ELR (cell line): ENCODE measurements at regions not wholly inside any gene's neighbourhood (a gene's known extent, or its start where the extent isn't known, plus 50 kb on each side); places are given as distances from the start of the nearest gene placed in this dataset.
"Not testable (repeated sequence)": the region's sequence is repeated elsewhere in the genome, so short reads cannot be mapped to it uniquely, and the experiment has no call there.

ENCODE experiments used
- DNase-seq: peaks from one replicate; pipeline ENCODE4 v3.0.0-alpha.2; 2015; ENCODE audit warnings: low read depth

GRCh38 chr14:28247491-28247890 is 519.1 kb upstream of the FOXG1 start:
- DNase-seq = no peak

- DNase-seq = not testable (repeated sequence)
Measured at GRCh38 chr14:28252124-28252523, 514.5 kb upstream of the FOXG1 start.

GRCh38 chr14:28254768-28255167 is 511.8 kb upstream of the FOXG1 start:
- no peak for DNase-seq

GRCh38 chr14:28264306-28264705 is 502.3 kb upstream of the FOXG1 start:
- no peak for DNase-seq

- no peak for DNase-seq
Measured at GRCh38 chr14:28272270-28272669, 494.3 kb upstream of the FOXG1 start.

- no peak for DNase-seq
Measured at GRCh38 chr14:28280530-28280929, 486.1 kb upstream of the FOXG1 start.

- no peak for DNase-seq
Measured at GRCh38 chr14:28280997-28281598, 485.5 kb upstream of the FOXG1 start.

GRCh38 chr14:28284546-28285300 is 481.9 kb upstream of the FOXG1 start:
- no peak for DNase-seq

- peak; percentile 48 for DNase-seq
Measured at GRCh38 chr14:28294834-28295440, 471.6 kb upstream of the FOXG1 start.

GRCh38 chr14:28297559-28297958 is 469.0 kb upstream of the FOXG1 start:
- DNase-seq = no peak

- DNase-seq = no peak
Measured at GRCh38 chr14:28298156-28298555, 468.4 kb upstream of the FOXG1 start.

- DNase-seq = no peak
Measured at GRCh38 chr14:28299227-28299626, 467.4 kb upstream of the FOXG1 start.

- no peak for DNase-seq
Measured at GRCh38 chr14:28300356-28300755, 466.2 kb upstream of the FOXG1 start.

- DNase-seq = no peak
Measured at GRCh38 chr14:28301179-28301578, 465.4 kb upstream of the FOXG1 start.

- peak; percentile 61 for DNase-seq
Measured at GRCh38 chr14:28303248-28303647, 463.3 kb upstream of the FOXG1 start.

GRCh38 chr14:28305938-28306337 is 460.6 kb upstream of the FOXG1 start:
- DNase-seq = no peak

- DNase-seq = no peak
Measured at GRCh38 chr14:28307506-28307905, 459.1 kb upstream of the FOXG1 start.

GRCh38 chr14:28308734-28309133 is 457.9 kb upstream of the FOXG1 start:
- DNase-seq = peak; percentile 81

- not testable (repeated sequence) for DNase-seq
Measured at GRCh38 chr14:28317890-28318675, 448.5 kb upstream of the FOXG1 start.

- DNase-seq = peak; percentile 63
Measured at GRCh38 chr14:28321475-28322244, 444.9 kb upstream of the FOXG1 start.

- no peak for DNase-seq
Measured at GRCh38 chr14:28323366-28323765, 443.2 kb upstream of the FOXG1 start.
